ENCODE measurements at regions not wholly inside any gene's neighbourhood (a gene's known extent, or its start where the extent isn't known, plus 50 kb on each side); places are given as distances from the start of the nearest gene placed in this dataset.

GRCh38 chr5:96537386-96537785, 104.3 kb upstream of the PCSK1 start:
- TF ChIP-seq, protein P1, sequence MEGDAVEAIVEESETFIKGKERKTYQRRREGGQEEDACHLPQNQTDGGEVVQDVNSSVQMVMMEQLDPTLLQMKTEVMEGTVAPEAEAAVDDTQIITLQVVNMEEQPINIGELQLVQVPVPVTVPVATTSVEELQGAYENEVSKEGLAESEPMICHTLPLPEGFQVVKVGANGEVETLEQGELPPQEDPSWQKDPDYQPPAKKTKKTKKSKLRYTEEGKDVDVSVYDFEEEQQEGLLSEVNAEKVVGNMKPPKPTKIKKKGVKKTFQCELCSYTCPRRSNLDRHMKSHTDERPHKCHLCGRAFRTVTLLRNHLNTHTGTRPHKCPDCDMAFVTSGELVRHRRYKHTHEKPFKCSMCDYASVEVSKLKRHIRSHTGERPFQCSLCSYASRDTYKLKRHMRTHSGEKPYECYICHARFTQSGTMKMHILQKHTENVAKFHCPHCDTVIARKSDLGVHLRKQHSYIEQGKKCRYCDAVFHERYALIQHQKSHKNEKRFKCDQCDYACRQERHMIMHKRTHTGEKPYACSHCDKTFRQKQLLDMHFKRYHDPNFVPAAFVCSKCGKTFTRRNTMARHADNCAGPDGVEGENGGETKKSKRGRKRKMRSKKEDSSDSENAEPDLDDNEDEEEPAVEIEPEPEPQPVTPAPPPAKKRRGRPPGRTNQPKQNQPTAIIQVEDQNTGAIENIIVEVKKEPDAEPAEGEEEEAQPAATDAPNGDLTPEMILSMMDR (IDR thresholded peaks at IDR 0.05 in 8 of 11, conservative IDR thresholded peaks at IDR 0.05 in 3 of 11), result no peak
- TF ChIP-seq POLR2A (IDR thresholded peaks at IDR 0.05), result no peak
